ENCODE measurements at regions not wholly inside any gene's neighbourhood (a gene's known extent, or its start where the extent isn't known, plus 50 kb on each side); places are given as distances from the start of the nearest gene placed in this dataset.

- TF ChIP-seq POLR2AphosphoS5 (IDR thresholded peaks at IDR 0.05; ENCODE audit: low read depth, low read length): no peak
- TF ChIP-seq POLR2A (IDR thresholded peaks at IDR 0.05; ENCODE audit: low read depth, low read length): no peak
- TF ChIP-seq TAF1 (IDR thresholded peaks at IDR 0.05; ENCODE audit: borderline replicate concordance, low read depth, low read length): no peak
Measured at GRCh38 chr3:4033296-4033695, 234.1 kb downstream of the LRRN1 start.

Data from GM12892 (cell line).